ENCODE measurements at regions not wholly inside any gene's neighbourhood (a gene's known extent, or its start where the extent isn't known, plus 50 kb on each side); places are given as distances from the start of the nearest gene placed in this dataset.

GRCh38 chr10:9469663-9470205, 1415.2 kb downstream of the GATA3 start (continued):
- TF ChIP-seq ELF1 (IDR thresholded peaks at IDR 0.05; ENCODE audit: borderline replicate concordance, low read depth) (no peak), SIN3A (IDR thresholded peaks at IDR 0.05; ENCODE audit: low read depth) (no peak), SP1 (IDR thresholded peaks at IDR 0.05; ENCODE audit: low read depth) (no peak), POLR2A (IDR thresholded peaks at IDR 0.05; ENCODE audit: borderline replicate concordance, extremely low read depth, insufficient read depth, insufficient read length) (no peak)

- H3K9me3 ChIP-seq (ENCODE audit: control insufficient read depth in 1 of 2, insufficient read depth in 1 of 2, low read depth in 1 of 2, low read length in 2 of 2): peaks cover 7 to 20% of the 10 kb centered on the region in 2 experiments; a peak in 2 of 4 replicates
- ChIA-PET CTCF (no interaction called here), POLR2A (no interaction called here), RAD21 (ENCODE audit: low non-redundant PET in 1 of 2, low total read pairs in 2 of 2, uncharacterized antibody in 2 of 2, unreplicated experiment in 2 of 2) (no interaction called here)
- ATAC-seq (no peak), DNase-seq (ENCODE audit: low read depth, low spot score) (no peak)
- intact Hi-C loops (cut with micrococcal nuclease): no loop called here
- TF ChIP-seq JUND (IDR thresholded peaks at IDR 0.05) (no peak), EZH2phosphoT487 (IDR thresholded peaks at IDR 0.05; ENCODE audit: borderline replicate concordance) (no peak), REST (IDR thresholded peaks at IDR 0.05; ENCODE audit: low read depth) (no peak), TCF7L2 (IDR thresholded peaks at IDR 0.05; ENCODE audit: borderline replicate concordance, extremely low read depth, insufficient read depth, insufficient read length) (no peak), RAD21 (IDR thresholded peaks at IDR 0.05; ENCODE audit: low read depth) (no peak), ATF3 (IDR thresholded peaks at IDR 0.05) (no peak), SRF (IDR thresholded peaks at IDR 0.05; ENCODE audit: low read depth) (no peak), CTCF (IDR thresholded peaks at IDR 0.05 in 2 of 3, conservative IDR thresholded peaks at IDR 0.05 in 1 of 3; ENCODE audit: borderline replicate concordance in 1 of 3, insufficient read depth in 1 of 3, low read depth in 2 of 3, low read length in 2 of 3) (no peak), POLR2A (IDR thresholded peaks at IDR 0.05; ENCODE audit: borderline replicate concordance, extremely low read depth, insufficient read depth, insufficient read length) (no peak), YY1 (IDR thresholded peaks at IDR 0.05; ENCODE audit: extremely low read depth, insufficient replicate concordance, low read depth, low read length) (no peak)
- H3K4me1 ChIP-seq (ENCODE audit: control insufficient read depth in 1 of 2, insufficient read depth in 2 of 2, low read length in 2 of 2): no peaks in the 10 kb centered on the region
- H2AFZ ChIP-seq (ENCODE audit: low read depth, low read length, poor library complexity, severe bottlenecking): no peak overlapping the region
- no peaks in the 10 kb centered on the region for H3K27me3 ChIP-seq (ENCODE audit: insufficient read depth, low read length)
- H3K4me3 ChIP-seq (replicated peaks in 1 of 2; ENCODE audit: low read depth in 1 of 2, low read length in 2 of 2): no peak overlapping the region
- no peaks in the 10 kb centered on the region for H3K79me2 ChIP-seq (ENCODE audit: insufficient read depth, low read length)
- H4K20me1 ChIP-seq (ENCODE audit: insufficient read depth): no peaks in the 10 kb centered on the region
- H3K27ac ChIP-seq (ENCODE audit: low read depth, low read length): no peak overlapping the region
- no peaks in the 10 kb centered on the region for H3K9me2 ChIP-seq (ENCODE audit: insufficient read depth)
- no peak overlapping the region for H3K4me2 ChIP-seq (ENCODE audit: low read length)
- H3K9ac ChIP-seq (ENCODE audit: low read length): no peak overlapping the region
- BruUV-seq (replicated peaks): no TSS peak
- H3K36me3 ChIP-seq (ENCODE audit: control insufficient read depth in 1 of 2, insufficient read depth in 2 of 2, low read length in 2 of 2): no peaks in the 10 kb centered on the region; a peak in 1 of 4 replicates
Observed at GRCh38 chr10:9470581-9470980, 1416.1 kb downstream of the GATA3 start.

Data from HCT116 (cell line).